Endothelial cell (in vitro differentiated cells): ENCODE measurements at regions not wholly inside any gene's neighbourhood (a gene's known extent, or its start where the extent isn't known, plus 50 kb on each side); places are given as distances from the start of the nearest gene placed in this dataset.

ENCODE experiments used
- DNase-seq: peaks from one replicate; pipeline ENCODE4 v3.0.0; 2021; ENCODE audit warnings: low spot score
- H3K27ac Mint-ChIP-seq: one replicate; pipeline ENCODE4 v1.8.0; 2021; ENCODE audit warnings: mixed read lengths, inconsistent platforms; ENCODE audit not compliant: unreplicated experiment
- H3K27me3 Mint-ChIP-seq: one replicate; pipeline ENCODE4 v1.8.0; 2021; ENCODE audit warnings: mild to moderate bottlenecking, moderate library complexity, mixed read lengths, inconsistent platforms; ENCODE audit not compliant: unreplicated experiment
- H3K36me3 Mint-ChIP-seq: one replicate; pipeline ENCODE4 v1.8.0; 2021; ENCODE audit warnings: mild to moderate bottlenecking, low read depth, mixed read lengths, inconsistent platforms; ENCODE audit not compliant: unreplicated experiment
- H3K4me1 Mint-ChIP-seq: one replicate; pipeline ENCODE4 v1.8.0; 2021; ENCODE audit warnings: mild to moderate bottlenecking, mixed read lengths, inconsistent platforms; ENCODE audit not compliant: unreplicated experiment
- H3K4me3 Mint-ChIP-seq: one replicate; pipeline ENCODE4 v1.8.0; 2021; ENCODE audit warnings: mild to moderate bottlenecking, mixed read lengths, inconsistent platforms; ENCODE audit not compliant: unreplicated experiment
- H3K9me3 Mint-ChIP-seq: one replicate; pipeline ENCODE4 v1.8.0; 2021; ENCODE audit warnings: mixed read lengths, inconsistent platforms; ENCODE audit not compliant: unreplicated experiment
- TF ChIP-seq, protein P1 (sequence below): fragments of 200-600 bp; sonication (generic); IDR thresholded peaks from one replicate; pipeline ENCODE4 v1.5.0; 2021; ENCODE audit warnings: antibody characterized with exemption; ENCODE audit not compliant: unreplicated experiment

DNA sequence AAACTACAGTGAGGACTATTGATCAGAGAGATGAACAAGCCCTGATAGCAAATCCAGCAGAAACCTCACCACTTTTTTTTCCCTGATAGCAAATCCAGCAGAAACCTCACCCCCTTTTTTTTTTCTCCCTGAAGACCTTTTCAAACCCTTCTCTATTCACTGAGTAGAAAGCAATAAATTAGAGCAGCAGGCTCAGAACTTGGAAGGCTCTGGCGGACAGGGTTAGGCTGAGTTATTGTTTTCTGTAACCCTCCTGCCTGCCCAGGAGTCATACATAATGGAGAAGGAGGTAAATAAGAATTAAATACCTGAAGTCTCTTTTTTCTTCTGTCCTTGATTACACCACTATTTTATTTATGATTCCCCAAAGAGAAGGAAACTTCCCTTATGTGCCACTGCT lies 136.3 kb upstream of the SNX2 start:
- no peak overlapping the region for H3K4me3 Mint-ChIP-seq
- peaks cover 10% of the 10 kb centered on the region for H3K4me1 Mint-ChIP-seq
- H3K27ac Mint-ChIP-seq, result no peak overlapping the region
- TF ChIP-seq, protein P1, sequence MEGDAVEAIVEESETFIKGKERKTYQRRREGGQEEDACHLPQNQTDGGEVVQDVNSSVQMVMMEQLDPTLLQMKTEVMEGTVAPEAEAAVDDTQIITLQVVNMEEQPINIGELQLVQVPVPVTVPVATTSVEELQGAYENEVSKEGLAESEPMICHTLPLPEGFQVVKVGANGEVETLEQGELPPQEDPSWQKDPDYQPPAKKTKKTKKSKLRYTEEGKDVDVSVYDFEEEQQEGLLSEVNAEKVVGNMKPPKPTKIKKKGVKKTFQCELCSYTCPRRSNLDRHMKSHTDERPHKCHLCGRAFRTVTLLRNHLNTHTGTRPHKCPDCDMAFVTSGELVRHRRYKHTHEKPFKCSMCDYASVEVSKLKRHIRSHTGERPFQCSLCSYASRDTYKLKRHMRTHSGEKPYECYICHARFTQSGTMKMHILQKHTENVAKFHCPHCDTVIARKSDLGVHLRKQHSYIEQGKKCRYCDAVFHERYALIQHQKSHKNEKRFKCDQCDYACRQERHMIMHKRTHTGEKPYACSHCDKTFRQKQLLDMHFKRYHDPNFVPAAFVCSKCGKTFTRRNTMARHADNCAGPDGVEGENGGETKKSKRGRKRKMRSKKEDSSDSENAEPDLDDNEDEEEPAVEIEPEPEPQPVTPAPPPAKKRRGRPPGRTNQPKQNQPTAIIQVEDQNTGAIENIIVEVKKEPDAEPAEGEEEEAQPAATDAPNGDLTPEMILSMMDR, result no peak
- DNase-seq, result no peak
- no peaks in the 10 kb centered on the region for H3K36me3 Mint-ChIP-seq
- no peaks in the 10 kb centered on the region for H3K27me3 Mint-ChIP-seq
- H3K9me3 Mint-ChIP-seq, result no peaks in the 10 kb centered on the region

- no peaks in the 10 kb centered on the region for H3K27me3 Mint-ChIP-seq
- H3K9me3 Mint-ChIP-seq, result no peaks in the 10 kb centered on the region
- TF ChIP-seq, protein P1, result no peak
- no peak overlapping the region for H3K27ac Mint-ChIP-seq
- peaks cover 10% of the 10 kb centered on the region for H3K4me1 Mint-ChIP-seq
- no peak overlapping the region for H3K4me3 Mint-ChIP-seq
- DNase-seq, result no peak
- no peaks in the 10 kb centered on the region for H3K36me3 Mint-ChIP-seq
Observed at GRCh38 chr5:122639033-122639432, 135.8 kb upstream of the SNX2 start.

- H3K4me1 Mint-ChIP-seq, result peaks cover 10% of the 10 kb centered on the region
- no peaks in the 10 kb centered on the region for H3K36me3 Mint-ChIP-seq
- no peak overlapping the region for H3K27ac Mint-ChIP-seq
- TF ChIP-seq, protein P1, result no peak
- no peak overlapping the region for H3K4me3 Mint-ChIP-seq
- H3K27me3 Mint-ChIP-seq, result no peaks in the 10 kb centered on the region
- no peaks in the 10 kb centered on the region for H3K9me3 Mint-ChIP-seq
- DNase-seq, result no peak
Observed at GRCh38 chr5:122639864-122640263, 135.0 kb upstream of the SNX2 start.

DNA sequence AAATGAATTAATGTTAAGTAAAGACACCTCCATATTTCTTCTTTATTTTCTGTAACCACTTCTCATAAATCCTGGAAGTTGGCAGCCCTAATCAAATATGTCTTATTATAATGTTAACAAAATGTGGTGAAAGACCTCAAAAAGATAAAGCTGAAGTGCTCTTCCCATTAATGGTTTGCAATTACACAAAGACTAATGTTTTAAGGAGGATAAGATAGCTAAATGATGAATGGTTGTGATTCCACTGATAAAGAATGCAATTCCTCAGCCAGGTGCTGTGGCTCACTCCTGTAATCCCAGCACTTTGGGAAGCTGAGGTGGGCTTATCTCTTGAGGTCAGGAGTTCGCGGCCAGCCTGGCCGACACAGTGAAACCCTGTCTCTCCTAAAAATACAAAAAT lies 125.8 kb upstream of the SNX2 start:
- DNase-seq, result no peak
- TF ChIP-seq, protein P1, result no peak
- no peaks in the 10 kb centered on the region for H3K27me3 Mint-ChIP-seq
- H3K9me3 Mint-ChIP-seq, result no peaks in the 10 kb centered on the region
- H3K4me1 Mint-ChIP-seq, result no peaks in the 10 kb centered on the region
- H3K4me3 Mint-ChIP-seq, result no peak overlapping the region
- no peak overlapping the region for H3K27ac Mint-ChIP-seq
- no peaks in the 10 kb centered on the region for H3K36me3 Mint-ChIP-seq

DNA sequence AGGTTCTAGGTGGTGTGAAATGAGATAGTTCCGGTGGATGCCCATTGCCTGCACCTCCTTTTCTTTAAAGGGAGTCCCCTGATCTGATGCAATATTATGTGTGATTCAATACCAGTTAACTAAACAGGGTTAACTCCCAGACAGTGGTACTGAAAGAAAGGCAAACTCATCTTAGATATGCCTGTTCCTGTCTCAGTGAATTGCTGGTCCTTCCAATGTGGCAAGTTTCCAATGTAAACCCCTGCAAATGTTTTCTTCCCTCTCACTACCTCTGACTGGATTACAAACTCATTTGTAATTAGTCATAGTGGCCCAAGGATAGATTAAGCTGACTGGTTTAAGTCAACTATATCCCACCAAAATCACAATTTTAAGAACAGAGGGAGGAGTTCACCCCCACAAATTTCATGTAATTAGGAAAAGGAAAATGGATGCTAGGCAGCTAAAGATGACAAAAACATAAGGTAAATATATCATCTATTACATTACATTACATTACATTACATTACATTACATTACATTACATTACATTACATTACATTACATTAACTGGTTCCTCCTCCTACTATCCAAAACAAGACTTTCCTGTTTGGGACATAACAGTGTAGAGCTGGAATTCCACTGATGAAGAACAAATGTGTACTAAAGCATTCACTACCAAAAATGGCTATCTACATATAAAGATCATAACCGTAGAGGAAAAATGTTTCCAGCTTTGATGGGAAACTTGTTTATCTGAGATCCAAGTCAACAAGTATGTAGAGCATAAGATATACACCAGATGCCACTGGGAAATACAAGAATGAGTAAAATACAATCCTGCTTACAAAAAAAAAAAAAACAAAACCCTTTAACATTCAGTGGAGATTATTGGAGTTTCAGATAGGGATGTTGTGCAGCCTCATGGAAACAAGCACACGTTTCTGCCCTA lies 121.5 kb upstream of the SNX2 start:
- no peak overlapping the region for H3K4me3 Mint-ChIP-seq
- H3K36me3 Mint-ChIP-seq, result no peaks in the 10 kb centered on the region
- no peaks in the 10 kb centered on the region for H3K27me3 Mint-ChIP-seq
- DNase-seq, result no peak
- H3K27ac Mint-ChIP-seq, result no peak overlapping the region
- TF ChIP-seq, protein P1, result no peak
- no peaks in the 10 kb centered on the region for H3K9me3 Mint-ChIP-seq
- H3K4me1 Mint-ChIP-seq, result no peaks in the 10 kb centered on the region
